ENCODE measurements at regions not wholly inside any gene's neighbourhood (a gene's known extent, or its start where the extent isn't known, plus 50 kb on each side); places are given as distances from the start of the nearest gene placed in this dataset.

- no peak for DNase-seq
Observed at GRCh38 chr15:47179988-47180387, 537.3 kb upstream of the SEMA6D start.

DNA sequence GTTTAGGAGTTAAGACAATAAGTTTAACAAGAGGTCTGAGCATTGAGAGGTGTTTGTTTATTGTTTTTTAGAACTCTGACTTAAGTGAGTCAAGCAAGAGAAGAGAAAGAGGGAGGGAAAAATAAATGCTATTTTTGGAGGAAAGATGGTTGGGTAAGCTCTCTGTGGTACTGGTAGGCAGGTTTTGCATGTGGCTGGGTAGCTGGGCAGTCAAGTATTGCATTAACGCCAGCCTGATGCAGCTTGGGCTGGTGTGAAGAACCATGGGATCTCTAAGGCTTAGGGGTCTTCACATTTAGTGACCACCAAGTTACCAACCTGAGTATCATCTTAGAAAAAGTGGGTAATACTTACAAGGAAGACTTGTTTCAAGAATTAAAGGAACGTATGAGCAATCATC is 534.5 kb upstream of the SEMA6D start:
- peak; percentile 56 for DNase-seq

- DNase-seq = peak; percentile 96
Observed at GRCh38 chr15:47184003-47184907, 533.0 kb upstream of the SEMA6D start.

DNA sequence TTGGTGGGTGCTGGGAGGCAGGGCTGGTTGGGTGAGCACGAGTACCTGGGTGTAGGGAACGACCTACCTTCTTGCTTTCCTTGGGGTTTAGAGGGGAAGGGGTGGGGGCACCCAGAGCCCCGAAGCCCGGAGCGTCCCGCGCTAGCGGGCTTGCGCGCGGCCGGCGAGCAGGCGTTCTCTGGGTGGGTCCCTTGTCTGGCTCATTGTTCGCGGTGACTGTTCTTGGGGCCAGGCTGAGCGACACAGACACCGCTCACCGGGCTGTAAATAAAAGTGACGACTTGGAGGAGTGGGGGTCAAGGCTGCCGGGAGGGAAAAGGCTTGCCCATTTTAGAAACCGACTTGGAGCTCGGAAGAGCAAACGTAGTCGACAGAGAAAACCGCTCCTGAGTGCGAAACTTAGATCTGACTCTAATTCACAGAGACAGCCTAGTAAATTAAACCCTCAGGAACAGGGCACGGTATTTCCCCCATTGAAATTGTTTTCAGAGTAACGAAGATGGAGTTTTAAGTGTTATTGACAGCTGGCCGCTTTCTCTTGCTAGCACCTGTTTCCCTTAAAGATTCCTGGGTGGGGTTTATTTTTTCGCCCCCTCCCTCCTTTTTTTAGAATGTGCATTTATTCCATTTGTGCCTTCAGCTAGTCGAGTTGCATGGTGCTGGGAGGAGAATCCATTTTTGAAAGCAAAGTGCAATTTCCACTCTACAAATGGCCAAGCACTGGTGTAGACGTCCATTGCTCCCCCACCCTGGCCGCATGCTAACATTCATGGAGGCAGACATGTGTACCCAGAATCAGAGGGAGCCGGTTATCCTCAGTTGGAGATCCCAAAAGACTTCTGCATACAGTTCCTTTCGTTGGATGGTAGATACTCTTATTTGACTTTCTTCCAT is 532.1 kb upstream of the SEMA6D start:
- DNase-seq = peak; percentile 94

GRCh38 chr15:47186075-47186474 is 531.2 kb upstream of the SEMA6D start:
- DNase-seq = peak; percentile 83

DNA sequence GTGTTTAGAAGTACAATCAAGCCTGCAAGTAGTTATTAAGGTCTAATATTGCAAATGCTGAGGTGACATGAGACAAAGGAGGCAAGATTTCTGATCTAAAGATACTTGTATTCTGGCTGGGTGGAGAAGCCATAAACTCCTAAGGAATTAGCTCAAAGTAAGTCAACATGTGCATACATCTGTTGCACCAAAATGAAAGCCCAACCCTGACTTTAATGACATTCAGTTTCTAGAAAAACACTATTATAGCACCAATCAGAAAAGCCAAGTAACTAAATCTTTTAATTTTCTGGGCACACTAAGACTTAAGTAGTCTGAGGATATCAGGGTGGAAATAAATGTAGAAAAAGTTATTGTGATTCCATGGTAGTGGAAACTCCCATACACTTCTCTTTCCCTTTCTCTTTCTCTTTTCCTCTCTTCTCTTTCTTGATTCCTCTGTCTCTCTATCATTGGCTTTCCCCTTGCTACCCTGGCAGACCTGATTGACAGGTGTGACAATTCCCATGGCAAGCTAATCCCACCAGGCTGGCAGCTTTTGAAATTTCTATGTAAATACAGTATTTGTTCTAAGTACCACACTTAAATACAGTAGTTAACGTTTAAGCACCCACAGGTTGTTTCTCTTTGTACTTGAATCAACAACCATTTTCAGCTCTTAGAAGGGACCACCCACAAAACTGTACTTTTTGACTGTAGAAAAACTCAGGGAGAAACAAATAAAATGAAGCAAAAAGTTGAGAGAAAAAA is 528.4 kb upstream of the SEMA6D start:
- peak; percentile 67 for DNase-seq

DNA sequence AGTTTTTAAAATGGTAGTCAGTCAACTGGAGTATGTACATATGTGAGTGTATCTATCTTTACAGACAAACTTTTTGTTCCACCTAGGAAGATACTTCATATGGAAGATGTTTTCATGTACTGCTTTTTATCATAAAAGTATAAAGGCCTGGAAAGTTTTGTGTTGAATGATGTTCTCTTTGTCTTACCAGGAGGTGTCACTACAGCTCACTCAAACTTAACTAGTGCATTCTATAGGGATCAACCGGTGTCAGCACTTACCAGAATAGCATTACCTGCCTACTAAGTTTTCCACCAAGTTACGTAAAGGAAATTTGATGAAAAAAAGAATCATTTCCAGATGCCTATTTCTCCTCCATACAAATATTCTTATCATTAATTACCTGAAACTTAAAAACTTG is 522.6 kb upstream of the SEMA6D start:
- DNase-seq = peak; percentile 60

- peak; percentile 99 for DNase-seq
Observed at GRCh38 chr15:47196048-47196447, 521.3 kb upstream of the SEMA6D start.

GRCh38 chr15:47203993-47204392 is 513.3 kb upstream of the SEMA6D start:
- peak; percentile 90 for DNase-seq

DNA sequence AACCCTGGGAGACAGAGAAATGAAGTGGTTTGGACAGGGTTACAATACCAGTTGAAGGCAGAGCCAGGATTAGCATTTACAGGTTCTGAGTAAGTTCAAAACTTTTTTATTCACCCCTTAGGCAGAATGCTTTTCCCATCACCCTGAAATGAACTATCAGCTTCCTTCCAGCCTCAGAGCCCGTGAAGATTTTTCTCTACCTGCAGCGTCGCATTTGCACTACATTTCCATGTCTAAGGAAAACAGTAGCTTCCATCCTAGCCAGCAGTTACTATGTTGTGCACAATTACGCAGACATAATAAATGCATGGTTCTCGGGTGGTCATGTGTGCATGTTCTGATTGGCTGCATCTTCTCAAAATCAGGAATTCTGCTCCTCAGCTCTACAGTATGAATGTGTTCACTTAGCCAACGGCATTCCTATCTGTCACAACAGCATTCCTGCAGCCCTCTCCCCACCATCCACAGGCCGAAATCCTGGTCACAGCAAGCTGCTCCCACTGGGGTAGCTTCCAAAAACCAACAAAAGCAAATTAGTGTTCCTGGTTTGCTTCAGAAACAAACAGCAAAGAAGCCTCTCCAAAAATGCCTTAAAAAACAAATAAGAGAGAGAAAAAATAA is 510.8 kb upstream of the SEMA6D start:
- DNase-seq = no peak

- no peak for DNase-seq
Observed at GRCh38 chr15:47209591-47209990, 507.7 kb upstream of the SEMA6D start.

DNA sequence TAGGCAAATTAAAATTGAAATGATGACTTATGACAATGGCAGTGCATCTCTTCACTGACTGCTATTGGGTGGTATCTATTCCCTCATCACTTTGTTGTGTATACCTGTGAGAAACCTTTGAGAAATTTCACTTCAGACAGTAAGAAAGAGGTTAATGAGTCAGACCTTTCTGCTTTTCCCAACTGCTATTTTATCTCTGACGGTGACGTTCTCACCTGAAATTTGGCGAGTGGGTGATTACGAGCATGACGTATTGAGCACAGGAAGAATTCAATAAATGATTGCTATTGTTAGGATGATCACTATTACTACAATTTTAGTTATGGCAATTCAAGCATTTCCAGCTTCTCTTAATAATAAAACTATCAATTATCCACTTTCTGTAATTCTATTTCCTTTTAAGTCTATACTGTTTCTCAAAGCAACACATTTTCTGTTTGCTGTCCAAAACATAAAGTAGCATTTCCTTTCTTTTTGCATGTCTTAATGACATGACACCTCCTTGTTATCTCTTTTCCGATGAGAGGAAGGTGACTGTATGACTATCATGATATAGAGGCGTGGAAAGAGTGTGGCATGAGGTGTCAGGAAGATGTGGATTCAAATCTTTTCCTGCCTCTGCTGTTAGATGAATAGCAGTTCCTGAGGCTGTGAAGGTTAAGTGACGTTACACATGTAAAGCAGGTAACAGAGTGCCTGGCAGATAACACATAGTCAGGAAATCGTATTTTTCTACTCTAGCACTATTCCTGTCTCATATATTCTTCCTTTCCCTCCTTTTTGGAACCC is 504.9 kb upstream of the SEMA6D start:
- DNase-seq = no peak

- DNase-seq = peak; percentile 70
Observed at GRCh38 chr15:47213883-47214282, 503.4 kb upstream of the SEMA6D start.

- no peak for DNase-seq
Observed at GRCh38 chr15:47218295-47218694, 499.0 kb upstream of the SEMA6D start.

DNA sequence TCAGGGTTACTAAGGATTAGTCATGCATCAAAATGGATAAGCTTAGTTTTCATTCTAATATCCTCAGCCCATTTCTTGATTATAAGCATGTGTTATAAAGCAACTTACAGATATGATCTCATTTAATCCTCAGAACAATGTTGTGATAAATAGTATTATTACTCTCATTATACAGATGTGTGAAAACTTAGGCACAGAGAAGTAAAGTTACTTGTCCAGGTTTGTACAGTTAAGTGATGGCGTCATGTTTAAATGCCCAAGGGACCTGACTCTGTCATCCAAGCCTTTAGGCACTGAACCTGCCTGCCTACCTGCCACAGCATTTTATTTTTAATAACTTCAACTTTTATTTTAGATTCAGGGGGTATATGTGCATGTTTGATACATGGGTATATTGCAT is 472.9 kb upstream of the SEMA6D start:
- no peak for DNase-seq

DNA sequence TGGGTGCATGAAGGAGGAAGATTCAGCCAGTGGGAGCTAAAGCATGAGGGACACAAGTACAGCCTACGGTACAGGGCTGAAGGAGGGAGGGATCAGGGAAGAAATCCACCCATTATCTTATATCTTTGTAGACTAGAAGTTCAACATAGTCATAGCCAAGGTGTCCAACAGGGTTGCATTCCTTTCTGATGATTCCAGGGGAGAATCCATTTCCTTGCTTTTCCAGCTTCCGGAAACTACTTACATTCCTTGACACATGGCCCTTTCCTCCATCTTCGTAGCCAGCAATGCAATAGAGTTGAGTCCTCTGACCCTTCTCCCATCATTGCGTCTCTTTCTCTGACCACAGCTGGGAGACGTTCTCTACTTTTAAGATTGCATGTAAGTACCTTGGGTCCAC is 471.0 kb upstream of the SEMA6D start:
- DNase-seq = no peak

GRCh38 chr15:47258521-47258920 is 458.8 kb upstream of the SEMA6D start:
- DNase-seq = peak; percentile 70

GRCh38 chr15:47265686-47266085 is 451.6 kb upstream of the SEMA6D start:
- DNase-seq = peak; percentile 13

DNA sequence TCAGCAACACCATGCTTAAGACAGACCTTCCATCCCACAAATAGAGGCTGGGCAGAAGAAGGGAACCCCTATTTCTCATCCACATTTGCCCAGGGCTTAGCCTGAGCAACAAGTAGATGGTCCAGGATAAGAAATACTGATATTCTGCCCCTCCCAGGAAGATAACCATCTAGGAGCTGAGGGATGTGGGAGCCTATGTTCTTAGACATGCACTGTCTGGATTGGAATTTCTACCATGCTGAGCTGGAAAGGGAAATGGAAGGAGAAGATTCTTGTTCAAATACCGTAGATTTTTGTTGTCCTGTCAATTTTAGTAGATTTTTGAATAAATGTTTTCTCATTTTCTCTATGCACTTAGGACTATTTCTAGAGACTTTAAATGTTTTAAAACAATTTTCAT is 450.7 kb upstream of the SEMA6D start:
- no peak for DNase-seq

- DNase-seq = no peak
Observed at GRCh38 chr15:47273864-47274263, 443.4 kb upstream of the SEMA6D start.

DNA sequence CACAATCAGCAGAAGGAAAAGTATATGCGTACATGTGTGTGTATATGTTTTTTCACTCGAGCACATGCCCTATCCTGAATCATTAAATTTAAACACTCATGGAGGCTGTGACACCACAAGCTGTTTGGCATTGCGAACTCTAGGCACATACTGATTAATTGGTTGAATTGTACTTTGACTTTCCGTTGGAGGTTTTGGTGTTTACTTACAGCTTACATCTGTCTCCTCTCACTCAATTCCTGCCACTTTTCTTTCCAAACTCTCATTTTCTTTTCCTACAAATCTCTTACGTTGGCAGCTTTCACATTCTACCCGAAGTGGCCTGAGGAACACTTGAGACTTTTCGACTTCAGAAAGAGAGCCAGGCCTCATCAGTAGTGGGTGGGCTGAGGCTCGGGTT is 434.1 kb upstream of the SEMA6D start:
- DNase-seq = no peak

GRCh38 chr15:47288794-47289193 is 428.5 kb upstream of the SEMA6D start:
- DNase-seq = no peak
